OCI-LY7 (cell line): ENCODE measurements at regions not wholly inside any gene's neighbourhood (a gene's known extent, or its start where the extent isn't known, plus 50 kb on each side); places are given as distances from the start of the nearest gene placed in this dataset.

ENCODE experiments used
- BruUV-seq: library from RNA; stranded (reverse); fragments of 400-500 nt; replicated peaks from 2 replicates; lab custom pipeline; 2021; lab: Mats Ljungman, UMichigan
- CTCF ChIA-PET: fragments of 300-600 bp; sonication (Branson Sonifier 250); formaldehyde crosslinking; loops from one replicate; lab custom pipeline; 2022; ENCODE audit warnings: antibody characterized with exemption; ENCODE audit not compliant: unreplicated experiment; lab: Charles Lee
- POLR2A ChIA-PET: fragments of 300-600 bp; sonication (Branson Sonifier 250); formaldehyde crosslinking; loops from one replicate; lab custom pipeline; 2022; ENCODE audit warnings: antibody characterized with exemption; lab: Charles Lee
- DNase-seq: peaks from one replicate; pipeline ENCODE4 v3.0.0-alpha.2; 2015; ENCODE audit warnings: low spot score
- H2AFZ ChIP-seq: fragments of 200-600 bp; sonication (generic), shearing (Covaris generic); 2 replicates; pipeline ENCODE4 v1.6.1; 2014; ENCODE audit warnings: mild to moderate bottlenecking, antibody characterized with exemption, low read length, moderate library complexity
- H3K27ac ChIP-seq: fragments of 200-600 bp; sonication (generic); 2 replicates; pipeline ENCODE4 v1.5.1; 2014; ENCODE audit warnings: mixed run types, low read depth, mild to moderate bottlenecking, moderate library complexity, low read length, inconsistent platforms; ENCODE audit not compliant: poor library complexity, severe bottlenecking
- H3K36me3 ChIP-seq: fragments of 200-600 bp; sonication (generic); 2 replicates; pipeline ENCODE4 v1.6.1; 2014; ENCODE audit warnings: mild to moderate bottlenecking, antibody characterized with exemption, low read length, moderate library complexity, mixed read lengths; ENCODE audit not compliant: insufficient read depth
- H3K4me1 ChIP-seq: fragments of 200-600 bp; sonication (generic); 2 replicates; pipeline ENCODE4 v1.5.1; 2014; ENCODE audit warnings: mild to moderate bottlenecking, low read length; ENCODE audit not compliant: insufficient read depth, poor library complexity, severe bottlenecking
- H3K4me2 ChIP-seq: fragments of 200-600 bp; sonication (generic); 2 replicates; pipeline ENCODE4 v1.6.1; 2014; ENCODE audit warnings: mild to moderate bottlenecking, low read length
- H3K4me3 ChIP-seq: fragments of 200-600 bp; sonication (generic); 2 replicates; pipeline ENCODE4 v1.5.1; 2014; ENCODE audit warnings: mild to moderate bottlenecking, low read depth, low read length; ENCODE audit not compliant: poor library complexity, severe bottlenecking
- H3K79me2 ChIP-seq: fragments of 200-600 bp; sonication (generic); 2 replicates; pipeline ENCODE4 v1.6.1; 2016; ENCODE audit warnings: low read depth, mild to moderate bottlenecking, low read length, moderate library complexity, mixed read lengths; ENCODE audit not compliant: insufficient read depth
- H3K9me2 ChIP-seq: fragments of 200-600 bp; sonication (generic); 2 replicates; pipeline ENCODE4 v1.6.1; 2016; ENCODE audit warnings: mild to moderate bottlenecking, low read length, mixed read lengths; ENCODE audit not compliant: insufficient read depth
- H3K9me3 ChIP-seq: fragments of 200-600 bp; sonication (generic); 2 replicates; pipeline ENCODE4 v1.6.1; 2014; ENCODE audit warnings: mild to moderate bottlenecking, mixed run types, low read length, mixed read lengths
- H4K20me1 ChIP-seq: fragments of 200-600 bp; sonication (generic); 2 replicates; pipeline ENCODE4 v1.6.1; 2014; ENCODE audit warnings: mild to moderate bottlenecking, antibody characterized with exemption, low read length, moderate library complexity, mixed read lengths; ENCODE audit not compliant: insufficient read depth
- CTCF ChIP-seq: fragments of 200-600 bp; sonication (generic); conservative IDR thresholded peaks from 2 replicates; pipeline ENCODE4 v1.5.1; 2014; ENCODE audit warnings: mild to moderate bottlenecking, antibody characterized with exemption, low read length, moderate library complexity, mixed read lengths
- EZH2phosphoT487 ChIP-seq: fragments of 200-600 bp; sonication (generic); IDR thresholded peaks from 2 replicates; pipeline ENCODE4 v1.6.1; 2018; ENCODE audit warnings: low read depth, borderline replicate concordance, mild to moderate bottlenecking, mixed run types, antibody characterized with exemption, low read length, moderate library complexity, mixed read lengths
- intact Hi-C: fragments of 100-400 bp; cut with micrococcal nuclease; formaldehyde crosslinking; loops from one replicate; pipeline ENCODE4 v1.10.0; 2022; ENCODE audit not compliant: unreplicated experiment

- intact Hi-C loops = no loop called here
- Histone ChIP-seq H3K4me3 (no peak overlapping the region), H3K4me2 (no peak overlapping the region), H3K4me1 (no peaks in the 10 kb centered on the region), H3K27ac (no peak overlapping the region), H3K9me2 (no peaks in the 10 kb centered on the region), H3K79me2 (no peaks in the 10 kb centered on the region), H2AFZ (no peak overlapping the region), H3K9me3 (no peaks in the 10 kb centered on the region), H3K36me3 (no peaks in the 10 kb centered on the region), H4K20me1 (no peaks in the 10 kb centered on the region)
- BruUV-seq = no TSS peak
- CTCF ChIA-PET = no interaction called here
- POLR2A ChIA-PET = no interaction called here
- no peak for DNase-seq
- TF ChIP-seq EZH2phosphoT487 = no peak
- TF ChIP-seq CTCF = no peak
Observed at GRCh38 chr17:74116087-74116717, 87.3 kb upstream of the RPL38 start.

GRCh38 chr17:74117087-74117698, 86.3 kb upstream of the RPL38 start:
- Histone ChIP-seq H3K4me3 (no peak overlapping the region), H3K36me3 (no peaks in the 10 kb centered on the region), H4K20me1 (no peaks in the 10 kb centered on the region), H3K79me2 (no peaks in the 10 kb centered on the region), H3K4me2 (no peak overlapping the region), H3K4me1 (no peaks in the 10 kb centered on the region), H3K9me2 (no peaks in the 10 kb centered on the region), H3K9me3 (no peaks in the 10 kb centered on the region), H2AFZ (no peak overlapping the region), H3K27ac (no peak overlapping the region)
- CTCF ChIA-PET = no interaction called here
- intact Hi-C loops = no loop called here
- POLR2A ChIA-PET = interaction anchor here (0.6 to 0.7 kb wide), 2 partner anchors 184 to 194 kb away, joined by 4 to 6 read pairs; no protein-coding TSS in a partner anchor
- TF ChIP-seq CTCF (no peak), EZH2phosphoT487 (no peak)
- no peak for DNase-seq
- BruUV-seq = no TSS peak

GRCh38 chr17:74117999-74118421, 85.5 kb upstream of the RPL38 start:
- no TSS peak for BruUV-seq
- Histone ChIP-seq H3K4me1 (no peaks in the 10 kb centered on the region), H4K20me1 (no peaks in the 10 kb centered on the region), H3K27ac (no peak overlapping the region), H3K9me2 (no peaks in the 10 kb centered on the region), H2AFZ (no peak overlapping the region), H3K36me3 (no peaks in the 10 kb centered on the region), H3K4me2 (no peak overlapping the region), H3K9me3 (no peaks in the 10 kb centered on the region), H3K79me2 (no peaks in the 10 kb centered on the region), H3K4me3 (no peak overlapping the region)
- ChIA-PET CTCF (no interaction called here), POLR2A (interaction anchor here (0.5 to 0.7 kb wide), 3 partner anchors 183 to 1321 kb away, joined by 3 to 6 read pairs (median 4); no protein-coding TSS in a partner anchor)
- intact Hi-C loops = no loop called here
- no peak for DNase-seq
- TF ChIP-seq CTCF (no peak), EZH2phosphoT487 (no peak)
